Right atrium auricular region (tissue), 2 donors: ENCODE measurements at regions not wholly inside any gene's neighbourhood (a gene's known extent, or its start where the extent isn't known, plus 50 kb on each side); places are given as distances from the start of the nearest gene placed in this dataset.

Experiments used
- DNase-seq: peaks from one replicate; pipeline ENCODE4 v3.0.0-alpha.2; 2019; ENCODE audit warnings: low spot score
- H3K27ac ChIP-seq, 2 donors: fragments of 200-600 bp; sonication (generic); 1 replicate in 1 of 2; 2 replicates in 1 of 2; pipeline ENCODE4 v1.5.1; 2016 to 2019
- H3K27me3 ChIP-seq, 2 donors: fragments of 200-600 bp; sonication (generic); one replicate each; pipeline versions ENCODE4 v1.5.1 to v1.6.0; 2017 to 2019
- H3K36me3 ChIP-seq: fragments of 200-600 bp; sonication (generic); one replicate; pipeline ENCODE4 v1.5.1; 2016
- H3K4me1 ChIP-seq, 2 donors: fragments of 200-600 bp; sonication (generic); one replicate each; pipeline versions ENCODE4 v1.5.1 to v1.6.0; 2017 to 2019
- H3K4me3 ChIP-seq, 2 donors: fragments of 200-600 bp; sonication (generic); 1 replicate in 1 of 2; 2 replicates in 1 of 2; pipeline ENCODE4 v1.5.1; 2017 to 2019; ENCODE audit warnings: mild to moderate bottlenecking in 1 of 2, moderate library complexity in 1 of 2
- H3K9me3 ChIP-seq, 2 donors: fragments of 200-600 bp; sonication (generic); one replicate each; pipeline ENCODE4 v1.5.1; 2019
- CTCF ChIP-seq, 2 donors: fragments of 200-600 bp; sonication (generic); IDR thresholded peaks; one replicate each; pipeline ENCODE4 v1.5.1; 2019; ENCODE audit warnings: antibody characterized with exemption in 2 of 2

- Histone ChIP-seq H3K27me3 (no peaks in the 10 kb centered on the region), H3K27ac (no peak overlapping the region), H3K9me3 (no peaks in the 10 kb centered on the region), H3K4me1 (no peaks in the 10 kb centered on the region), H3K4me3 (no peak overlapping the region), H3K36me3 (no peaks in the 10 kb centered on the region)
- TF ChIP-seq CTCF (IDR thresholded peaks at IDR 0.05) = no peak
- DNase-seq = no peak
Observed at GRCh38 chr21:35859677-35860076, 200.6 kb downstream of the SETD4 start.

- H3K36me3 ChIP-seq = no peaks in the 10 kb centered on the region
- no peak overlapping the region for H3K27ac ChIP-seq
- H3K27me3 ChIP-seq = no peaks in the 10 kb centered on the region
- peaks cover 0 to 4% of the 10 kb centered on the region in 2 donors for H3K4me1 ChIP-seq
- H3K4me3 ChIP-seq = no peak overlapping the region
- DNase-seq = no peak
- TF ChIP-seq CTCF (IDR thresholded peaks at IDR 0.05) = no peak
- H3K9me3 ChIP-seq = no peaks in the 10 kb centered on the region
Observed at GRCh38 chr21:35857095-35857494, 203.2 kb downstream of the SETD4 start.

- H3K27me3 ChIP-seq = no peaks in the 10 kb centered on the region
- peaks cover 0 to 11% of the 10 kb centered on the region in 2 donors for H3K4me1 ChIP-seq
Observed at GRCh38 chr21:35855484-35855883, 204.8 kb downstream of the SETD4 start.

GRCh38 chr21:35854281-35854680 lies 206.0 kb downstream of the SETD4 start:
- no peak for DNase-seq
- no peaks in the 10 kb centered on the region for H3K36me3 ChIP-seq
- H3K4me3 ChIP-seq = no peak overlapping the region
- no peaks in the 10 kb centered on the region for H3K27me3 ChIP-seq
- peaks cover 0 to 20% of the 10 kb centered on the region in 2 donors for H3K4me1 ChIP-seq
- TF ChIP-seq CTCF (IDR thresholded peaks at IDR 0.05) = no peak
- no peaks in the 10 kb centered on the region for H3K9me3 ChIP-seq
- H3K27ac ChIP-seq = no peak overlapping the region

More at GRCh38 chr21:35855484-35855883, 204.8 kb downstream of the SETD4 start:
- Histone ChIP-seq H3K4me3 (no peak overlapping the region), H3K27ac (no peak overlapping the region), H3K36me3 (no peaks in the 10 kb centered on the region), H3K9me3 (no peaks in the 10 kb centered on the region)
- TF ChIP-seq CTCF (IDR thresholded peaks at IDR 0.05) = no peak
- DNase-seq = no peak

GRCh38 chr21:35853321-35854239 lies 206.7 kb downstream of the SETD4 start:
- no peak for DNase-seq
- Histone ChIP-seq H3K36me3 (no peaks in the 10 kb centered on the region), H3K4me1 (peaks cover 0 to 27% of the 10 kb centered on the region in 2 donors), H3K27ac (peak overlapping the region in 1 of 2 donors; percentile 33), H3K9me3 (no peaks in the 10 kb centered on the region), H3K4me3 (no peak overlapping the region), H3K27me3 (no peaks in the 10 kb centered on the region)
- no peak for TF ChIP-seq CTCF (IDR thresholded peaks at IDR 0.05)
